Fibroblast of lung (primary cell): ENCODE measurements at regions not wholly inside any gene's neighbourhood (a gene's known extent, or its start where the extent isn't known, plus 50 kb on each side); places are given as distances from the start of the nearest gene placed in this dataset.

ENCODE experiments used
- DNase-seq, 2 donors: peaks; one replicate each; pipeline versions ENCODE4 v3.0.0 to v3.0.0-alpha.2; 2010; ENCODE audit warnings: low read depth in 2 of 2
- H2AFZ ChIP-seq: 2 replicates; pipeline ENCODE4 v1.5.1; 2012; ENCODE audit warnings: low read length, control low read depth, inconsistent platforms
- H3K27ac ChIP-seq: 2 replicates; pipeline ENCODE4 v1.5.1; 2011; ENCODE audit warnings: low read length, control low read depth; ENCODE audit not compliant: insufficient read depth
- H3K27me3 ChIP-seq: 2 replicates; pipeline ENCODE4 v1.5.1; 2011; ENCODE audit warnings: mild to moderate bottlenecking, low read length; ENCODE audit not compliant: control insufficient read depth, insufficient read depth
- H3K36me3 ChIP-seq: 2 replicates; pipeline ENCODE4 v1.5.1; 2011; ENCODE audit warnings: low read length; ENCODE audit not compliant: control insufficient read depth, insufficient read depth
- H3K4me1 ChIP-seq: 2 replicates; pipeline ENCODE4 v1.5.1; 2011; ENCODE audit warnings: low read length; ENCODE audit not compliant: control insufficient read depth, insufficient read depth; ENCODE audit errors: extremely low read depth
- H3K4me2 ChIP-seq: 2 replicates; pipeline ENCODE4 v1.5.1; 2011; ENCODE audit warnings: low read length, control low read depth; ENCODE audit not compliant: insufficient read depth; ENCODE audit errors: extremely low read depth
- H3K4me3 ChIP-seq, 4 experiments: fragments of 200-600 bp in 1 of 4; sonication (generic) in 1 of 4; replicated peaks in 1 of 4; 2 replicates each; pipeline ENCODE4 v1.5.1; 2011 to 2016; ENCODE audit warnings: low read length in 4 of 4, low read depth in 3 of 4, mild to moderate bottlenecking in 3 of 4, control low read depth in 2 of 4, inconsistent platforms in 1 of 4, mixed read lengths in 1 of 4; ENCODE audit not compliant: insufficient read depth in 1 of 4; ENCODE audit errors: control extremely low read depth in 1 of 4
- H3K79me2 ChIP-seq: 2 replicates; pipeline ENCODE4 v1.5.1; 2012; ENCODE audit warnings: mild to moderate bottlenecking, low read length, inconsistent platforms; ENCODE audit not compliant: control insufficient read depth, insufficient read depth
- H3K9ac ChIP-seq: 2 replicates; pipeline ENCODE4 v1.5.1; 2011; ENCODE audit warnings: mild to moderate bottlenecking, low read length, control low read depth; ENCODE audit not compliant: insufficient read depth
- H3K9me3 ChIP-seq: 2 replicates; pipeline ENCODE4 v1.5.1; 2012; ENCODE audit warnings: low read depth, low read length; ENCODE audit not compliant: control insufficient read depth, insufficient read depth
- H4K20me1 ChIP-seq: 2 replicates; pipeline ENCODE4 v1.5.1; 2011; ENCODE audit warnings: low read length; ENCODE audit not compliant: control insufficient read depth, insufficient read depth; ENCODE audit errors: extremely low read depth
- EZH2 ChIP-seq: IDR thresholded peaks from 2 replicates; pipeline ENCODE4 v1.5.1; 2012; ENCODE audit warnings: low read length, control low read depth, mild to moderate bottlenecking; ENCODE audit errors: missing control alignments
- TF ChIP-seq, protein P1 (sequence below), 2 donors: IDR thresholded peaks in 1 of 2; conservative IDR thresholded peaks in 1 of 2; 1 replicate in 1 of 2; 2 replicates in 1 of 2; pipeline ENCODE4 v1.5.1; 2011 to 2012; ENCODE audit warnings: low read length in 2 of 2, control low read depth in 1 of 2, inconsistent platforms in 1 of 2, low read depth in 1 of 2, mild to moderate bottlenecking in 1 of 2

DNA sequence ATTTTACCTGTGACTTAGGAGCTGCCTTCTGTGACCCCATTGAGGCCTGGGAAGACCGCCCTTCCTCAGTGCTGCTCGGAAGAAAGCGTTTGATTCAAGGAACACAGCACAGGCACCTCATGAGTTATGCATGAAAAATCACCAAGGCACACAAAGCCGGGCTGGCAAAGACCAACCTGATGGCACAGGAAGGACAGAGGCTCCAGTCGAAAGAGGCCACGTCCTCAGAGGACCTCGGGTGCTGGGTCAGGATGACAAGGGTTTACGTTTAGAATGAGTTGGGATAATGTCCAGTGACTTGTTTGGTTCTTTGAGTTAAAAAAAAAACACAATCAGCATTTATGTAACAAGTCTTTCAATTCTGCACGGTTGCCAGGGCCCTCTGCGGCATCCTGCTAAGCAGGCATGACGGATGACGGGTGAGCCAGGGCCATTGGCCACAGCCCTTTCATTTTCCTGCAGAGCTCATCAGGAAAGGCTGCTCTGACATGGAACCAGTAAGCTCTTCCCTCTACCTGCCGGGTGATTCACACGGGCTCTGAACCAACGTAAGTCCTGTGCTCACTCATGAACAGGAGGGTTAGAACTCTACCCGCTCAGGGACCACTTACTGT, 112.8 kb downstream of the DACT2 start:
- Histone ChIP-seq H3K9me3 (no peaks in the 10 kb centered on the region), H3K27me3 (no peaks in the 10 kb centered on the region), H3K4me3 (no peak overlapping the region), H3K36me3 (no peaks in the 10 kb centered on the region), H3K79me2 (no peaks in the 10 kb centered on the region), H3K9ac (no peak overlapping the region), H2AFZ (no peak overlapping the region), H3K4me2 (no peak overlapping the region), H3K4me1 (no peaks in the 10 kb centered on the region), H4K20me1 (no peaks in the 10 kb centered on the region), H3K27ac (no peak overlapping the region)
- TF ChIP-seq, protein P1, sequence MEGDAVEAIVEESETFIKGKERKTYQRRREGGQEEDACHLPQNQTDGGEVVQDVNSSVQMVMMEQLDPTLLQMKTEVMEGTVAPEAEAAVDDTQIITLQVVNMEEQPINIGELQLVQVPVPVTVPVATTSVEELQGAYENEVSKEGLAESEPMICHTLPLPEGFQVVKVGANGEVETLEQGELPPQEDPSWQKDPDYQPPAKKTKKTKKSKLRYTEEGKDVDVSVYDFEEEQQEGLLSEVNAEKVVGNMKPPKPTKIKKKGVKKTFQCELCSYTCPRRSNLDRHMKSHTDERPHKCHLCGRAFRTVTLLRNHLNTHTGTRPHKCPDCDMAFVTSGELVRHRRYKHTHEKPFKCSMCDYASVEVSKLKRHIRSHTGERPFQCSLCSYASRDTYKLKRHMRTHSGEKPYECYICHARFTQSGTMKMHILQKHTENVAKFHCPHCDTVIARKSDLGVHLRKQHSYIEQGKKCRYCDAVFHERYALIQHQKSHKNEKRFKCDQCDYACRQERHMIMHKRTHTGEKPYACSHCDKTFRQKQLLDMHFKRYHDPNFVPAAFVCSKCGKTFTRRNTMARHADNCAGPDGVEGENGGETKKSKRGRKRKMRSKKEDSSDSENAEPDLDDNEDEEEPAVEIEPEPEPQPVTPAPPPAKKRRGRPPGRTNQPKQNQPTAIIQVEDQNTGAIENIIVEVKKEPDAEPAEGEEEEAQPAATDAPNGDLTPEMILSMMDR (conservative IDR thresholded peaks at IDR 0.05 in 1 of 2, IDR thresholded peaks at IDR 0.05 in 1 of 2; ENCODE audit: low read depth in 1 of 2, low read length in 2 of 2), result no peak
- TF ChIP-seq EZH2, result no peak
- no peak for DNase-seq

DNA sequence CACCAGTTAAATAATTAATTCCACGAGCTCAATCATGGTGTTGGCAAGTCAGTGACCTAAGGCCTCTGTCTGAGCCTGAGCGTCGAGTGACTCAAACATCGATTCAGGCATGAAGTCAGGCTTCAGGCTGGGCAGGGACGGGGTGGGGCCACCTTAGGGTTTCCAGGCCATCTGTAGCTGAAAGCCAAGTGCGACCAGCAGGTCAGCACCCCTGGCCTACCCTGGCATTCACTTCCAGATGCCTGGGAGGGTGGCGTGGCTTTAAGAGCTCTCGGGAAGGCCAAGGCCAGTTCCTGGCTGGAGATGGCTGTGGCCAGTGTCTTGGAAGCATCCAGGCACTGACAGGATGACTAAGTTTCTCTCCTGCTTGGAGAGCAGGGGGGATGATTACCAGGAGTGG, 113.4 kb downstream of the DACT2 start:
- Histone ChIP-seq H3K4me3 (no peak overlapping the region), H4K20me1 (no peaks in the 10 kb centered on the region), H3K9me3 (no peaks in the 10 kb centered on the region), H3K9ac (no peak overlapping the region), H3K4me1 (no peaks in the 10 kb centered on the region), H3K4me2 (no peak overlapping the region), H3K36me3 (no peaks in the 10 kb centered on the region), H2AFZ (no peak overlapping the region), H3K27me3 (no peaks in the 10 kb centered on the region), H3K27ac (no peak overlapping the region), H3K79me2 (no peaks in the 10 kb centered on the region)
- DNase-seq, result no peak
- TF ChIP-seq, protein P1 (conservative IDR thresholded peaks at IDR 0.05 in 1 of 2, IDR thresholded peaks at IDR 0.05 in 1 of 2; ENCODE audit: low read depth in 1 of 2, low read length in 2 of 2), result no peak
- TF ChIP-seq EZH2, result no peak

DNA sequence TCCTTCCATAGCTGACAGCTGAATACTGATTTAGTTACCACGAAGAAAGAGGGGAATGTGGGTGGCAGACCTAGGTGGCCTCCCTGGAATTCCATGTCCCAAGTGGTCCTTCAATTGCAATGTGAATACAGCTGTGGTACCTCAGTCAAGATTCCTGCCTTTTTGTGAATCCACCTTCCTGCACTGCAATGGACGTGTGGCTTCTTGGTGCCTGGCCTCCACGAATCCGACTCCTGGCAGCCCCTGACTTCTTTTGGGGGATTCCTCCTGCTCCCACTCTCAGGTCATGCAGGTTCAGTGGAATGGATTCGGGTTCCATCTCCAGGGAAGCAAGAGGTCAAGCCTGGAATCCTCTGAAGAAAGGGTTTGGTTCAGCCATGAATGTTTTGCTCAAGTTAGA, 117.8 kb downstream of the DACT2 start:
- Histone ChIP-seq H3K4me2 (no peak overlapping the region), H2AFZ (no peak overlapping the region), H3K4me3 (no peak overlapping the region), H3K9ac (no peak overlapping the region), H3K79me2 (no peaks in the 10 kb centered on the region), H3K36me3 (no peaks in the 10 kb centered on the region), H3K9me3 (no peaks in the 10 kb centered on the region), H4K20me1 (no peaks in the 10 kb centered on the region), H3K27ac (no peak overlapping the region), H3K27me3 (no peaks in the 10 kb centered on the region), H3K4me1 (no peaks in the 10 kb centered on the region)
- TF ChIP-seq EZH2, result no peak
- TF ChIP-seq, protein P1 (conservative IDR thresholded peaks at IDR 0.05 in 1 of 2, IDR thresholded peaks at IDR 0.05 in 1 of 2; ENCODE audit: low read depth in 1 of 2, low read length in 2 of 2), result no peak
- no peak for DNase-seq
